Effector memory CD4-positive, alpha-beta T cell (primary cell): ENCODE measurements at regions not wholly inside any gene's neighbourhood (a gene's known extent, or its start where the extent isn't known, plus 50 kb on each side); places are given as distances from the start of the nearest gene placed in this dataset.
"Not testable (repeated sequence)": the region's sequence is repeated elsewhere in the genome, so short reads cannot be mapped to it uniquely, and the experiment has no call there.

Experiments used
- DNase-seq, 3 donors: peaks; one replicate each; pipeline ENCODE4 v3.0.0-alpha.2; 2020
- H3K27ac ChIP-seq: 2 replicates; pipeline ENCODE4 v1.7.0; 2013; ENCODE audit warnings: mild to moderate bottlenecking, low read length, moderate library complexity; ENCODE audit not compliant: insufficient read depth, poor library complexity, severe bottlenecking
- H3K27me3 ChIP-seq: replicated peaks from 2 replicates; pipeline ENCODE4 v1.7.0; 2013; ENCODE audit warnings: mild to moderate bottlenecking, low read length; ENCODE audit not compliant: insufficient read depth, control insufficient read depth, poor library complexity, severe bottlenecking
- H3K36me3 ChIP-seq: 2 replicates; pipeline ENCODE4 v1.7.0; 2013; ENCODE audit warnings: mild to moderate bottlenecking, low read length, moderate library complexity; ENCODE audit not compliant: control insufficient read depth, insufficient read depth
- H3K4me1 ChIP-seq: 2 replicates; pipeline ENCODE4 v1.7.0; 2013; ENCODE audit warnings: low read length, mild to moderate bottlenecking; ENCODE audit not compliant: control insufficient read depth, insufficient read depth, poor library complexity, severe bottlenecking
- H3K4me3 ChIP-seq: 2 replicates; pipeline ENCODE4 v1.7.0; 2013; ENCODE audit warnings: low read length, low read depth, mild to moderate bottlenecking; ENCODE audit not compliant: insufficient read depth, poor library complexity, severe bottlenecking
- H3K9me3 ChIP-seq: 2 replicates; pipeline ENCODE4 v1.7.0; 2013; ENCODE audit warnings: mild to moderate bottlenecking, low read length, moderate library complexity; ENCODE audit not compliant: control insufficient read depth

- H3K27ac ChIP-seq: no peak overlapping the region
- no peaks in the 10 kb centered on the region for H3K27me3 ChIP-seq
- H3K9me3 ChIP-seq: no peaks in the 10 kb centered on the region
- H3K4me3 ChIP-seq: no peak overlapping the region
- DNase-seq: no peak
- no peaks in the 10 kb centered on the region for H3K4me1 ChIP-seq
- H3K36me3 ChIP-seq: no peaks in the 10 kb centered on the region
Measured at GRCh38 chr6:119677384-119677783, 327.8 kb upstream of the MAN1A1 start.

- Histone ChIP-seq H3K4me1 (no peaks in the 10 kb centered on the region), H3K4me3 (no peak overlapping the region), H3K27ac (no peak overlapping the region), H3K27me3 (no peaks in the 10 kb centered on the region), H3K36me3 (no peaks in the 10 kb centered on the region), H3K9me3 (no peaks in the 10 kb centered on the region)
- no peak for DNase-seq
Measured at GRCh38 chr6:119676961-119677360, 327.4 kb upstream of the MAN1A1 start.

- DNase-seq: no peak
- Histone ChIP-seq H3K9me3 (no peaks in the 10 kb centered on the region), H3K36me3 (no peaks in the 10 kb centered on the region), H3K4me1 (no peaks in the 10 kb centered on the region), H3K27ac (no peak overlapping the region), H3K27me3 (no peaks in the 10 kb centered on the region), H3K4me3 (no peak overlapping the region)
Measured at GRCh38 chr6:119676230-119676629, 326.7 kb upstream of the MAN1A1 start.

GRCh38 chr6:119673741-119674140 is 324.2 kb upstream of the MAN1A1 start:
- Histone ChIP-seq H3K4me1 (no peaks in the 10 kb centered on the region), H3K4me3 (no peak overlapping the region), H3K9me3 (no peaks in the 10 kb centered on the region), H3K27ac (no peak overlapping the region), H3K36me3 (no peaks in the 10 kb centered on the region), H3K27me3 (no peaks in the 10 kb centered on the region)
- DNase-seq: no peak

GRCh38 chr6:119672725-119673124 is 323.2 kb upstream of the MAN1A1 start:
- Histone ChIP-seq H3K27me3 (no peaks in the 10 kb centered on the region), H3K9me3 (no peaks in the 10 kb centered on the region), H3K36me3 (no peaks in the 10 kb centered on the region), H3K27ac (no peak overlapping the region), H3K4me1 (no peaks in the 10 kb centered on the region), H3K4me3 (no peak overlapping the region)
- no peak for DNase-seq

GRCh38 chr6:119671105-119671504 is 321.5 kb upstream of the MAN1A1 start:
- H3K4me1 ChIP-seq: no peaks in the 10 kb centered on the region
- no peaks in the 10 kb centered on the region for H3K27me3 ChIP-seq
- no peaks in the 10 kb centered on the region for H3K36me3 ChIP-seq
- H3K4me3 ChIP-seq: no peak overlapping the region
- no peak for DNase-seq
- H3K9me3 ChIP-seq: no peaks in the 10 kb centered on the region
- H3K27ac ChIP-seq: no peak overlapping the region

- DNase-seq: no peak
- H3K4me1 ChIP-seq: no peaks in the 10 kb centered on the region
- H3K36me3 ChIP-seq: no peaks in the 10 kb centered on the region
- H3K27me3 ChIP-seq: no peaks in the 10 kb centered on the region
- H3K4me3 ChIP-seq: no peak overlapping the region
- H3K9me3 ChIP-seq: no peaks in the 10 kb centered on the region
- no peak overlapping the region for H3K27ac ChIP-seq
Measured at GRCh38 chr6:119669221-119669620, 319.7 kb upstream of the MAN1A1 start.

- not testable (repeated sequence) for H3K36me3 ChIP-seq, H3K4me3 ChIP-seq, H3K4me1 ChIP-seq, H3K27me3 ChIP-seq, H3K27ac ChIP-seq, DNase-seq, H3K9me3 ChIP-seq
Measured at GRCh38 chr6:119665432-119665831, 315.9 kb upstream of the MAN1A1 start.

- Histone ChIP-seq H3K36me3 (no peaks in the 10 kb centered on the region), H3K4me3 (no peak overlapping the region), H3K9me3 (no peaks in the 10 kb centered on the region), H3K4me1 (no peaks in the 10 kb centered on the region), H3K27me3 (no peaks in the 10 kb centered on the region), H3K27ac (no peak overlapping the region)
- no peak for DNase-seq
Measured at GRCh38 chr6:119661628-119662027, 312.1 kb upstream of the MAN1A1 start.

GRCh38 chr6:119661078-119661477 is 311.5 kb upstream of the MAN1A1 start:
- no peaks in the 10 kb centered on the region for H3K36me3 ChIP-seq
- DNase-seq: no peak

GRCh38 chr6:119658917-119659316 is 309.4 kb upstream of the MAN1A1 start:
- no peaks in the 10 kb centered on the region for H3K4me1 ChIP-seq
- no peak overlapping the region for H3K4me3 ChIP-seq
- no peaks in the 10 kb centered on the region for H3K36me3 ChIP-seq
- DNase-seq: no peak
- H3K27me3 ChIP-seq: no peaks in the 10 kb centered on the region
- no peak overlapping the region for H3K27ac ChIP-seq
- no peaks in the 10 kb centered on the region for H3K9me3 ChIP-seq

More at GRCh38 chr6:119661078-119661477, 311.5 kb upstream of the MAN1A1 start:
- Histone ChIP-seq H3K27me3 (no peaks in the 10 kb centered on the region), H3K9me3 (no peaks in the 10 kb centered on the region), H3K4me3 (no peak overlapping the region), H3K27ac (no peak overlapping the region), H3K4me1 (no peaks in the 10 kb centered on the region)
